GM12874 (cell line): ENCODE measurements at regions not wholly inside any gene's neighbourhood (a gene's known extent, or its start where the extent isn't known, plus 50 kb on each side); places are given as distances from the start of the nearest gene placed in this dataset.

Experiments
- TF ChIP-seq, protein P1 (sequence below): IDR thresholded peaks from 2 replicates; pipeline ENCODE4 v1.5.1; 2011; ENCODE audit warnings: low read depth, mild to moderate bottlenecking, control low read depth, low read length, moderate library complexity; ENCODE audit not compliant: insufficient read depth

DNA sequence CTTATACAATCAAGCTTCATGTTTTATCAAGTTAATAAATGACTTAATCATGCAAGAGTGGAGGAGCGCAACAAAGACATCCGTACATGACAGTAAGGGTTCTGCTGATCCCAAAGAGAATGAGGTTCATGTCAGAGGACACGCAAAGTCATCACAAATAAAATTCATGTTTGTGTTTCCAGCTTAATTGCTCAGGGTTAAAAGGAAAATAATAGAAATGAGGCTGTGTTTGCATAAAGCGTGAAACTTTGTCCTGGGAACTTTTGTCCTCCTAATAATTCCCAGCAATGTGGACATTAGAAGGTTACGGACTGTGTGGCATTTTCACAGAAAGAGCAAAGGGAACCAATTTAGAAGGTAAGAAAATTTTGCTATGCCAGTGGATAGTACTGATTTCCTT is 237.3 kb downstream of the INHBA start:
- TF ChIP-seq, protein P1, sequence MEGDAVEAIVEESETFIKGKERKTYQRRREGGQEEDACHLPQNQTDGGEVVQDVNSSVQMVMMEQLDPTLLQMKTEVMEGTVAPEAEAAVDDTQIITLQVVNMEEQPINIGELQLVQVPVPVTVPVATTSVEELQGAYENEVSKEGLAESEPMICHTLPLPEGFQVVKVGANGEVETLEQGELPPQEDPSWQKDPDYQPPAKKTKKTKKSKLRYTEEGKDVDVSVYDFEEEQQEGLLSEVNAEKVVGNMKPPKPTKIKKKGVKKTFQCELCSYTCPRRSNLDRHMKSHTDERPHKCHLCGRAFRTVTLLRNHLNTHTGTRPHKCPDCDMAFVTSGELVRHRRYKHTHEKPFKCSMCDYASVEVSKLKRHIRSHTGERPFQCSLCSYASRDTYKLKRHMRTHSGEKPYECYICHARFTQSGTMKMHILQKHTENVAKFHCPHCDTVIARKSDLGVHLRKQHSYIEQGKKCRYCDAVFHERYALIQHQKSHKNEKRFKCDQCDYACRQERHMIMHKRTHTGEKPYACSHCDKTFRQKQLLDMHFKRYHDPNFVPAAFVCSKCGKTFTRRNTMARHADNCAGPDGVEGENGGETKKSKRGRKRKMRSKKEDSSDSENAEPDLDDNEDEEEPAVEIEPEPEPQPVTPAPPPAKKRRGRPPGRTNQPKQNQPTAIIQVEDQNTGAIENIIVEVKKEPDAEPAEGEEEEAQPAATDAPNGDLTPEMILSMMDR = no peak

DNA sequence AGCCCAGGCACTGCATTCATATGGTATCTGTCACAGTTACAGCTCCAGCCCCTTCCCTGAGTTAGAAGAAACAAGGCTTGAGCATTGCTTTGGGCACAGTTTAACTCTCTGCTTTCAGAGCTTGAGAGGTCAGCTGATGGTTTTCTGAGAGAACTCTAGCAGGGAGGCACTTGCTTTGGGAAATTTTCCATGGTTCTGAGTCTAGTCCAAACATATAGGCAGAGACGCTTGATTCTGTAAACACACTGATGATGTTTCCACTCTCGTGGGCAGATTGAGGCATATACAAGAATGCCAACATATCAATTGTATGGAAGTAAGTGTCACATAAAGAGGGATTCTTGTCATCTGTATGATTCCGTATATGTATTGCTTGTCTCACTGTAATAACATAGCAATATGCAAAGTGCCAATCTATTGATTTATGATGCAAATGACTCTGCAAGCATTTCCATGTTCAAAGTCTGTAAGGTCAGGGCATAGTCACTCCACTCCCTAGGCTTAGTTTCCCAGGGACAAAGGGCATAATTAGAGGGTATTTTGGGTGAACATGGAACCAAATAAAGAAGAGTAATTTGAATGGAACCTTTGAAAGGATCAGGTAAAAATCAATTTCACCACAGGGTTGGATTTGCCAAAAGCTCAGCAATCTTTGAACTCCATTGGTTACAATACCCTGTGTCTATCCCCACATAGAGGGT is 239.0 kb downstream of the INHBA start:
- TF ChIP-seq, protein P1 = no peak

DNA sequence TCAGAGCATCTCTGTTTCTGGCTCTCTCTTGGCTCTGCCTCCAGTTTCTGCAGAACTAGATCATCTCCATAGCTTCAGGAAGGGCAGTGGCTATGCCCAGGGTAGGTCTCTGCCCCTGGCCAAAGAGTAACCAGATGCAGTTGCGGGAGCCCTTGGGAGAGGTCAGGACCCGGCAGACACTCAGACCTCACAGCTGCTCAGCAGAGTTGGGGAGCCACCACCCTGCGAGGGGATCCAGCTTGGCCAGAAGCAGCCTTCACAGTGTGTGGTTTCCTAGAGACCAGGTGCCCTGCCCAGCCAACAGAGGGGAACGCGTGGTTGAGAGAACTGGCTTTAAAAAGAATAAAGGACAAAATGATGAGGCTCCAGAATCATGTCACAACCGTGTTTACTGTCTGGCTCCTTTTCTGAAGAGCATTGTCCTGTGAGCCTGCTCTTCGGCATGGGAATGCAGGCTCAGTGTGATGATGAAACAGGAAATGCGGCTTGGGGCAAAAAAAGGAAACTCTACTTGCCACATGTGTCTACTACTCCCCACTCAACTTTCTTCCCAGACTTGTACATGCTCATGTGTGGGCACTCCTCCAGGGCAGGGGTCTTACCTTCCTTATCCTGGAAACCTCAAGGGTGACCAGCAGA is 243.1 kb downstream of the INHBA start:
- TF ChIP-seq, protein P1 = no peak

DNA sequence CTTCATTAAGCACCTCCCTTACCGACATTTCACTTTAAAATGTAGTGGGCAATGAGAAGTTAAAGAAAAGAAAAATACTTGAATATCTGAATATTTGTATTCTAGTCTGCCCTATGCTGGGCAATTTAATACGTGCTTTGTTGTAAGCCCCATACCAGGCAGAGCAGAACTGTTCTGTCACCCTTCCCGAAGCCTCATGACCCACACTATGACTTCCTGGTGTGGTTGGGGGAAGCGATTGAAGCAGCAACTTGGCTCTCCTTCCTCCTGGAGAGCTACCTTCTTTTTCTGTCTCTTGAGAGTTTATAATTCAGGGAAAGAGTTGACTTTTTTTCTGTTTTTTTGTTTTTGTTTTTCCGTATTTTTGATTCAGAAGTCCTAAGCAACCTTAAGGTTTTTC is 243.7 kb downstream of the INHBA start:
- TF ChIP-seq, protein P1 = no peak

DNA sequence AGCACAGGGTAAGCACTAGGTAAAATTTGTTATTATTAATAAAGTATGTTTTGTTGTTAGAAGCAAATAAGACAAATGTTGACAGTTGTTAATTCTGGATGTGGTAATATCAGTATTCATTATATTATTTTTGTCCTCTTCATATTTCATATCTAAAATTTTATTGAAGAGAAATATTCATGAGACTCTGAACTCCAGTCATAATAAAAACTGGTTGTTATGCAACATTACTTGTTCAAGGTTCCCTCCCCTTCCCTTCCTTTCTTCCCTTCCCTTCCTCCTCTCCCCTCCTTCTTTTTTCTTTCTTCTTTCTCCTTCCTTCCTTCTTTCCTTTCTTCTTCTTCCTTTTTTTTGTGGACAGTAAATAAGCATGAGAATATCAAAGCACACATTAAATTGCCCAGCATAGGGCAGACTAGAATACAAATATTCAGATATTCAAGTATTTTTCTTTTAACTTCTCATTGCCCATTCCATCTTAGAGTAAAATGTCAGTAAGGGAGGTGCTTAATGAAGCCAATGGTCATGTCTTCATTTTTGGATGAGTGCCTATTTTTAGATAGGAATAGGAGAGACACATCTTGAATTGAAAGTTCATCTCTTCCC is 245.0 kb downstream of the INHBA start:
- TF ChIP-seq, protein P1 = no peak

DNA sequence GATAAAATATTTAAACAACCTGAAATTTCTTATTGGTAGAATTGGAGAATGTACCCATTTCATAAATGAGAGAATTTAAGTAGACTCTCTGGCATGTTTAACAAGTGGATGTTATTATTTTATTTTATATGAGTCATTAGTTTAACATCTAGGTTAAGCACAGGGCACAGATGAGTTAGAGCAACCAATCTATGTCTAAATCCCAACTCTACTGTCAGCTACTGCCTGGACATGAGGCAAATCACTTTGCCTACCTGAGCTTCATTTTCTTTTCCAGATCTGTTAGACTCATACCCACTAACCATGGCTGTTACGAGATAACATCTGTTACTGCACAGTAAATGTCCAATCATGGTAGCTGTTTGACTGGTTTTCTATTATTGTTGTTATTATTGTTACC is 251.1 kb downstream of the INHBA start:
- TF ChIP-seq, protein P1 = no peak

DNA sequence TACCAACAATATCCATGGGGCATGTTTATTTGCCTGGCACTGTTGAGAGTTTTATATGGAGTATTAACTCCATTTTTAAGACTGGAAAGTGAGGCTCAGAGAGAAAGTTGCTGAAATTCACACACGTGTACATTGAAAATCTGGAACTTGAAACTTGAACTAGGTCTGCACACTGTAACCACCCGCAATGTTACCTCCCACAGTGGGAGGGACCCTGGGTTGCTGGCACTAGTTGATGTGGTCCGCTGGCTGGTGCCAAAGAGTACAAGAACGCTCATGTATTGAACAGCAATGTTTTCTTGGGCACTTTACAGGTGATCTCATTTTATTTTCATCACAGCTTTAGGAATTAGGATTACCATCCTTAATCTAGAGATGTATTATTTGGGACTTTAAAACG is 253.2 kb downstream of the INHBA start:
- TF ChIP-seq, protein P1 = no peak
